ENCODE measurements at regions not wholly inside any gene's neighbourhood (a gene's known extent, or its start where the extent isn't known, plus 50 kb on each side); places are given as distances from the start of the nearest gene placed in this dataset.

GRCh38 chr20:7274870-7275269 lies 507.4 kb downstream of the BMP2 start:
- TF ChIP-seq FOXM1 (IDR thresholded peaks at IDR 0.05; ENCODE audit: borderline replicate concordance) (no peak), ELF4 (IDR thresholded peaks at IDR 0.05) (no peak), SP1 (IDR thresholded peaks at IDR 0.05) (no peak), NFRKB (IDR thresholded peaks at IDR 0.05) (no peak), HDGF (IDR thresholded peaks at IDR 0.05; ENCODE audit: borderline replicate concordance) (no peak)
